Colonic mucosa (tissue), 4 donors: ENCODE measurements at regions not wholly inside any gene's neighbourhood (a gene's known extent, or its start where the extent isn't known, plus 50 kb on each side); places are given as distances from the start of the nearest gene placed in this dataset.

Experiments used
- DNase-seq: peaks from one replicate; pipeline ENCODE4 v3.0.0-alpha.2; 2020
- H3K27ac ChIP-seq: fragments of 200-600 bp; one replicate; pipeline ENCODE4 v1.8.0; 2021
- H3K27me3 ChIP-seq: fragments of 200-600 bp; one replicate; pipeline ENCODE4 v1.8.0; 2021
- H3K36me3 ChIP-seq: fragments of 200-600 bp; one replicate; pipeline ENCODE4 v1.8.0; 2021
- H3K4me1 ChIP-seq: fragments of 200-600 bp; one replicate; pipeline ENCODE4 v1.8.0; 2021; ENCODE audit warnings: mild to moderate bottlenecking
- H3K4me3 ChIP-seq: fragments of 200-600 bp; one replicate; pipeline ENCODE4 v1.8.0; 2021
- H3K9ac ChIP-seq, 2 donors: one replicate each; pipeline ENCODE4 v1.7.0; 2013; ENCODE audit warnings: control low read depth in 2 of 2, low read depth in 2 of 2, low read length in 2 of 2
- H3K9me3 ChIP-seq: fragments of 200-600 bp; one replicate; pipeline ENCODE4 v1.8.0; 2021
- intact Hi-C: fragments of 100-400 bp; cut with DNase I; formaldehyde crosslinking; loops from one replicate; pipeline ENCODE4 v1.14.1; 2022
- TF ChIP-seq, protein P1 (sequence below): fragments of 200-600 bp; IDR thresholded peaks from one replicate; pipeline ENCODE4 v1.8.0; 2022; ENCODE audit warnings: antibody characterized with exemption, mild to moderate bottlenecking
- donor health status: healthy.
- donor health status: DM: no; HTN: no; CAD: no.
- donor health status: DM: no; HTN: no; CAD: no.

DNA sequence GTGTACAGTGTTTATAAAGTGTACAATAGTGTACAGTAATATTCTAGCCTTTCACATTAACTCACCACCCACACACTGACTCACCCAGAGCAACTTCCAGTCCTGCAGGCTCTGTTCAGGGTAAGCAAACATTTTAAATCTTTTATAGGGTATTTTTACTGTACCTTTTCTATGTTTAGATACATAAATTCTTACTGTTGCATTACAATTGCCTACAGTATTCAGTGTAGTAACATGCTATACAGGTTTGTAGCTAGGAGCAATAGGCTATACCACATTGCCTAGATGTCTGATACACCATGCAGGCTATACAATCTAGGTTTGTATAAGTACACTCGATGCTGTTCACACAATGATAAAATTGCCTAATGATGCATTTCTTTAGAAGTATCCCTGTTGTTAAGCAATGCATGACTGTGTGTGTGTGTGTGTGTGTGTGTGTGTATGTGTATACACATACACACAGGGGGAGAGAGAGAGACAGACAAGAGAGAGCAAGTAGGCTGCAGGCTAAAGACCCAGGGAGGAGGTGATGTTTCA lies 72.5 kb upstream of the PRR23C start:
- intact Hi-C loops = no loop called here
- Histone ChIP-seq H3K27me3 (no peaks in the 10 kb centered on the region), H3K9ac (no peak overlapping the region), H3K4me1 (peaks cover 8% of the 10 kb centered on the region), H3K4me3 (no peak overlapping the region), H3K9me3 (no peaks in the 10 kb centered on the region), H3K27ac (peak overlapping the region; percentile 73), H3K36me3 (no peaks in the 10 kb centered on the region)
- TF ChIP-seq, protein P1, sequence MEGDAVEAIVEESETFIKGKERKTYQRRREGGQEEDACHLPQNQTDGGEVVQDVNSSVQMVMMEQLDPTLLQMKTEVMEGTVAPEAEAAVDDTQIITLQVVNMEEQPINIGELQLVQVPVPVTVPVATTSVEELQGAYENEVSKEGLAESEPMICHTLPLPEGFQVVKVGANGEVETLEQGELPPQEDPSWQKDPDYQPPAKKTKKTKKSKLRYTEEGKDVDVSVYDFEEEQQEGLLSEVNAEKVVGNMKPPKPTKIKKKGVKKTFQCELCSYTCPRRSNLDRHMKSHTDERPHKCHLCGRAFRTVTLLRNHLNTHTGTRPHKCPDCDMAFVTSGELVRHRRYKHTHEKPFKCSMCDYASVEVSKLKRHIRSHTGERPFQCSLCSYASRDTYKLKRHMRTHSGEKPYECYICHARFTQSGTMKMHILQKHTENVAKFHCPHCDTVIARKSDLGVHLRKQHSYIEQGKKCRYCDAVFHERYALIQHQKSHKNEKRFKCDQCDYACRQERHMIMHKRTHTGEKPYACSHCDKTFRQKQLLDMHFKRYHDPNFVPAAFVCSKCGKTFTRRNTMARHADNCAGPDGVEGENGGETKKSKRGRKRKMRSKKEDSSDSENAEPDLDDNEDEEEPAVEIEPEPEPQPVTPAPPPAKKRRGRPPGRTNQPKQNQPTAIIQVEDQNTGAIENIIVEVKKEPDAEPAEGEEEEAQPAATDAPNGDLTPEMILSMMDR = no peak
- peak; percentile 61 for DNase-seq

DNA sequence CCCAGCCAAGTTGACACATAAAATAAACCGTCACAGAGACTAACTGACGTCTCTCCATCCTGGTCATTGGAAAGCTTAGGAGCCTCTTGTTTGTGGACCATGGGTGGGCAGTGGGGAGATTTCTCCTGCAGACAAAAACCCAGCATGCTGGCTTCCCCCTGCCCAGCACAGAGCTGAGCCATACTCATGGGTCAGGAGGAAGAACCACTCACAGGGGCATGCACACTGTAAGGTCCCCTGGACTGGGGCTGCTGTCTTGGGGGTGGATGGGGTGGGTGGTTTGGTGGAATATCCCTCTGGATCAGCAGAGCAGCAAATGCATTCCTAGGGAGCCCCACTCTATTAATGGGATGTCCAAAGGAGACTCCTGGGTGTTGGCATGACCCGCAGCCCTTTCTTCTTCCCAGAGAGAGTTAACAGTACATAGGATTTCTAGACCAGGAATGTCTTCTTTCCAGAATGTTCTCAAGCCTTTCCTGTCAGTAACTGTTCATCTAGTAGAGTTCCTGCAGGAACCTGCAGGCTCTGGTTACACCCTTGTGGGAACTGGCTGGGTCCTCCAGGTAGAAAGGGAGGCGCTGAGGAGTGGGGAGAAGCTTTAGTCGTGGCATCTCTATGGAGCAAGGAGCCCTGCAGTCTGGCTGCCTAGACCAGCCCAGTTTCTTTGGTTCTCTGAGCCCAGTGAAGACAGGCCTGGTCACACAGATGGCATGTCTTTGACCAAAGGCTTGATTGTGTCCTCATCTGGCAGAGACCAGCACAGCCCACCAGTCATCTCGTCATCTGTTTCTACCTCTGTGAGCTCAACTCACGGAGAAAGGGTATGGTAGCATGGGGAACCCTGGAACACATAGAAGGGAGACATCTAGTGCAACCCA lies 73.4 kb upstream of the PRR23C start:
- Histone ChIP-seq H3K4me1 (peaks cover 8% of the 10 kb centered on the region), H3K36me3 (no peaks in the 10 kb centered on the region), H3K4me3 (no peak overlapping the region), H3K9ac (no peak overlapping the region), H3K27ac (no peak overlapping the region), H3K9me3 (no peaks in the 10 kb centered on the region), H3K27me3 (no peaks in the 10 kb centered on the region)
- DNase-seq = no peak
- intact Hi-C loops = no loop called here
- TF ChIP-seq, protein P1 = no peak

DNA sequence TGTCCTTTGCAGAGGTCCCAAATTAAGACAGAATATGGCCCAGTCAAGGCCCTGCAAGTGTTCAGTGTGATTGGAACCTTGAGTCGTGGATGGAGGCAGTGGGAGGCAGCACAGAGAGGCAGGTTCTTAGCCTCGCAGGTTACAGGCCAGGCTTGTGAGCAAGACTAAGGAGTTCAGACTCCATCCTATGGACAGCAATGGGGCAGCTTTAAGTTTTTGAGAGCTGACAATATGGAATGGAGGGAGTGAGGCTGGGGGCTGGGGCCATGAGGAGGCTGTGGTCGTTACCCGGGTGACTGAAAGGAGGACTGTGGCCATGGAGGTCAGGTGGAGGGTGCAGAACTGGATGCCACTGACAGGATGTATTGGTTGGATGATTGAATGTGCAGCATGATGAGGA lies 74.1 kb upstream of the PRR23C start:
- no peaks in the 10 kb centered on the region for H3K36me3 ChIP-seq
- no peak for DNase-seq
- intact Hi-C loops = no loop called here
- no peak overlapping the region for H3K27ac ChIP-seq
- H3K4me3 ChIP-seq = no peak overlapping the region
- peaks cover 8% of the 10 kb centered on the region for H3K4me1 ChIP-seq
- no peaks in the 10 kb centered on the region for H3K9me3 ChIP-seq
- TF ChIP-seq, protein P1 = no peak
- H3K27me3 ChIP-seq = no peaks in the 10 kb centered on the region
- H3K9ac ChIP-seq = no peak overlapping the region

DNA sequence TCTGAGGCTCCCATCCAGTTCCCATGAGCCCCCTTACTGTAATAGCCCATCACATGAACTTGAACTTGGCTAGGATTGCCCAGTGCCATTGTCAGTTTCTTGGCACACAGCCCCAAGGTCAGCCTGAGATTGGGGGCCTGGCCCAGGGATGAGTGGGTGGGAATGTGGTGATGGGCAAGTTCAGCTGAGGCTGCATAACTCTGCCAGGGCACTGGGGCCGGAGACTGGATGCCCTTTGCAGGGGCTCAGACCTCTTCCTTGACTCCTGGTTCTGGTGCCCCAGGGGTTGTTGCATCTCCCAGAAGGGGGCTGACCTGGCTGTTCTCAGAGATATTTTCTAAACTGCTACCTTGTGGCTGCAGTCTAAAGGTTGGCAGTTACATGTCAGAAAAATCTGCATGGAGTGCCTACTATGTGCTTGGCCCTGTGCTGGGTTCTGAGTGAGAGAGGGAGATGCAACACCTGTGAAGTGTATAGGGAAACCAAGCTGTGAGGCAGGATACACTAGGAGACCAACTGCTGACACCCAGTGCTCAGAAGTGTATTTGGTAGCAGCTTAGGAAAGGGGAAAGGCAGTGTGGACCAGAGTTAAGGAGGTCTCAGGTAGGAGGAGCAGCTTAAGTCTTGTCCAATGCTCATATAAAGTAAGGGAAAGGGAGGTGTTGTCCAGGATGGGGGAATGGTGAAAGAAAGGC lies 74.8 kb upstream of the PRR23C start:
- DNase-seq = peak; percentile 16
- Histone ChIP-seq H3K27ac (no peak overlapping the region), H3K27me3 (no peaks in the 10 kb centered on the region), H3K9ac (no peak overlapping the region), H3K36me3 (no peaks in the 10 kb centered on the region), H3K9me3 (no peaks in the 10 kb centered on the region), H3K4me3 (no peak overlapping the region), H3K4me1 (peaks cover 8% of the 10 kb centered on the region)
- intact Hi-C loops = no loop called here
- TF ChIP-seq, protein P1 = no peak

DNA sequence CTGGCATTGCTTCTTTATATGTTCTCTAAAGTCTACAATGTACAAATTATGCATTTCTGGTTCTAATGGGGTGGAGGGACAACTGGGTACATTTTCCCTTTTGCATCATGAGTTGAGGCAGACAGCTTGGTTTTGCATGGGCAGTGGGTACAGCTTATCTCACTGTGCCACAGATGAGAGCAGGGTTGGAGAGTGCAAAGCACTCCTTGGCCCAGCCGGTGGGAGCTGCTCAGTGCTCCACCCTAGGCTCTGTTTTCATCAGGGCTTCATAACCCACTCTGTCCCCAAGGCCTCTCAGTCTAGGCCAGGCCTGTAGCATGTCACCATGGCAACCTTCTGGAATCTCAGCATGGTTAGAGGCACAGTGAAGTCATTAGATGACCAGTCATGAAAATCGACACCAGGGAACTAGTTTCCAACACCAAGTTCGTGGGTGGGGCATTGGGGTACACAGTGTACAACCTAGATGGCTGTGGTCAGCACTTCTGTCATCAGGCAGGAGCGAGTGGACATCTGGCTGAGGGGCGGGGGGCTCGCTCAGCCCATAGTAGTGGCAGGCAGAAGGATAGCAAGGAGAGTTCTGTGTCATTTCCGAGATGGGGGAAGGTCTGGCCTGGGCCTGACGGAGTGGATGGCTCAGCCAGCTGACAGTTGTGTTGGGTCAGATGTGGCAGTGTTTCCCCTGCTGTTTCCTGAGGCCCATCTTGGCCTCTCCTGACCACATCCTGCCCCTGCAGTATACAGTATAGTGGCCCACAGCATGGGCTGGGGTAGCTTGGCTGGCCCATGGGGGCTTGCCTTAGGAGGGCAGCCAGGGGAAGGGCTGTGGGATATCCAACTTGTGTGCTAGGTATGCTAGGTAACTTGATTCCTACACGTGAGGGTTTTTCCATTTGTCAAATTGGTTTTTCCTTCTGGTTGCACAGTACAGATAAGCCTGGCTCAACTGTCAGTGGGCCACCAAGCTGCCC lies 75.7 kb upstream of the PRR23C start:
- Histone ChIP-seq H3K27ac (peak overlapping the region; percentile 49), H3K9me3 (no peaks in the 10 kb centered on the region)
- TF ChIP-seq, protein P1 = no peak

More for the DNA sequence above, 75.7 kb upstream of the PRR23C start:
- H3K9ac ChIP-seq = no peak overlapping the region
- H3K4me3 ChIP-seq = no peak overlapping the region
- no peaks in the 10 kb centered on the region for H3K27me3 ChIP-seq
- H3K4me1 ChIP-seq = peaks cover 8% of the 10 kb centered on the region
- no peaks in the 10 kb centered on the region for H3K36me3 ChIP-seq
- intact Hi-C loops = no loop called here
- DNase-seq = peak; percentile 19
